WTC11 (cell line): ENCODE measurements at regions not wholly inside any gene's neighbourhood (a gene's known extent, or its start where the extent isn't known, plus 50 kb on each side); places are given as distances from the start of the nearest gene placed in this dataset.

Source experiments
- ATAC-seq: fragments of 200-7000 bp; cut with Tn5 transposase; 2 replicates; pipeline ENCODE4 v1.10.0; 2021; ENCODE audit warnings: mild to moderate bottlenecking, moderate library complexity
- CTCF ChIA-PET: fragments of 300-600 bp; sonication (Branson Sonifier 250); formaldehyde crosslinking; loops from one replicate; lab custom pipeline; 2021; ENCODE audit warnings: antibody characterized with exemption; lab: Charles Lee
- POLR2A ChIA-PET: fragments of 350-600 bp; sonication (Branson Sonifier 250); formaldehyde crosslinking; loops from one replicate; lab custom pipeline; 2021; ENCODE audit warnings: antibody characterized with exemption; lab: Charles Lee
- DNase-seq: peaks from one replicate; pipeline ENCODE4 v3.0.0; 2021; ENCODE audit warnings: low spot score
- H3K27ac Mint-ChIP-seq: 2 replicates; pipeline ENCODE4 v1.8.0; 2021; ENCODE audit warnings: mixed read lengths
- H3K27me3 Mint-ChIP-seq: 2 replicates; pipeline ENCODE4 v1.8.0; 2021; ENCODE audit warnings: low read depth, mild to moderate bottlenecking, moderate library complexity, mixed read lengths
- H3K36me3 Mint-ChIP-seq: 2 replicates; pipeline ENCODE4 v1.8.0; 2021; ENCODE audit warnings: mixed read lengths
- H3K4me1 Mint-ChIP-seq: 2 replicates; pipeline ENCODE4 v1.8.0; 2022; ENCODE audit warnings: mixed read lengths
- H3K4me3 Mint-ChIP-seq: 2 replicates; pipeline ENCODE4 v1.8.0; 2021; ENCODE audit warnings: mild to moderate bottlenecking, moderate library complexity, mixed read lengths
- H3K9me3 Mint-ChIP-seq: 2 replicates; pipeline ENCODE4 v1.8.0; 2021; ENCODE audit warnings: mixed read lengths
- KAT7 ChIP-seq: sonication (generic); formaldehyde crosslinking; IDR thresholded peaks from 2 replicates; pipeline ENCODE4 v1.8.1; 2023; ENCODE audit warnings: missing genetic modification reagents, mild to moderate bottlenecking, borderline replicate concordance
- MXD4 ChIP-seq: fragments of 250-450 bp; sonication (Bioruptor Pico); IDR thresholded peaks from 2 replicates; pipeline ENCODE4 v1.8.0; 2021; ENCODE audit warnings: mild to moderate bottlenecking, moderate library complexity, borderline replicate concordance
- MYBL2 ChIP-seq: sonication (generic); formaldehyde crosslinking; IDR thresholded peaks from 2 replicates; pipeline ENCODE4 v1.8.1; 2023; ENCODE audit warnings: mild to moderate bottlenecking, moderate library complexity, missing genetic modification reagents
- NFYB ChIP-seq: sonication (generic); formaldehyde crosslinking; conservative IDR thresholded peaks from 2 replicates; pipeline ENCODE4 v1.8.0; 2022; ENCODE audit warnings: low read depth, missing genetic modification reagents
- NR3C1 ChIP-seq: sonication (generic); formaldehyde crosslinking; conservative IDR thresholded peaks from 2 replicates; pipeline ENCODE4 v1.8.1; 2023; ENCODE audit warnings: low read depth, mild to moderate bottlenecking, missing genetic modification reagents
- OVOL2 ChIP-seq: fragments of 250-450 bp; sonication (Bioruptor Pico); IDR thresholded peaks from 2 replicates; pipeline ENCODE4 v1.9.0; 2021; ENCODE audit warnings: mild to moderate bottlenecking, borderline replicate concordance
- PRRX2 ChIP-seq: fragments of 250-450 bp; sonication (Bioruptor Pico); IDR thresholded peaks from 2 replicates; pipeline ENCODE4 v1.8.0; 2021; ENCODE audit warnings: mild to moderate bottlenecking
- SMAD4 ChIP-seq: sonication (generic); formaldehyde crosslinking; IDR thresholded peaks from 2 replicates; pipeline ENCODE4 v1.8.0; 2022; ENCODE audit warnings: mild to moderate bottlenecking, missing genetic modification reagents
- TEAD1 ChIP-seq: sonication (generic); formaldehyde crosslinking; IDR thresholded peaks from 2 replicates; pipeline ENCODE4 v1.8.0; 2022; ENCODE audit warnings: mild to moderate bottlenecking, missing genetic modification reagents
- TF ChIP-seq, protein P1 (sequence below): fragments of 250-450 bp; sonication (Bioruptor Pico); IDR thresholded peaks from 2 replicates; pipeline ENCODE4 v1.9.0; 2021; ENCODE audit warnings: moderate library complexity, mild to moderate bottlenecking, inconsistent platforms, borderline replicate concordance
- TF ChIP-seq, protein P2 (sequence below): fragments of 250-450 bp; sonication (Bioruptor Pico); IDR thresholded peaks from 2 replicates; pipeline ENCODE4 v1.8.0; 2021; ENCODE audit warnings: mild to moderate bottlenecking
- TF ChIP-seq, protein P3 (sequence below): sonication (generic); formaldehyde crosslinking; IDR thresholded peaks from 2 replicates; pipeline ENCODE4 v1.8.0; 2022; ENCODE audit warnings: mild to moderate bottlenecking, missing genetic modification reagents
- TF ChIP-seq, protein P4 (sequence below): sonication (generic); formaldehyde crosslinking; IDR thresholded peaks from 2 replicates; pipeline ENCODE4 v1.8.1; 2022; ENCODE audit warnings: mild to moderate bottlenecking, moderate library complexity, missing genetic modification reagents
- TF ChIP-seq, protein P5 (sequence below): sonication (generic); formaldehyde crosslinking; IDR thresholded peaks from 2 replicates; pipeline ENCODE4 v1.8.1; 2023; ENCODE audit warnings: mild to moderate bottlenecking, missing genetic modification reagents

DNA sequence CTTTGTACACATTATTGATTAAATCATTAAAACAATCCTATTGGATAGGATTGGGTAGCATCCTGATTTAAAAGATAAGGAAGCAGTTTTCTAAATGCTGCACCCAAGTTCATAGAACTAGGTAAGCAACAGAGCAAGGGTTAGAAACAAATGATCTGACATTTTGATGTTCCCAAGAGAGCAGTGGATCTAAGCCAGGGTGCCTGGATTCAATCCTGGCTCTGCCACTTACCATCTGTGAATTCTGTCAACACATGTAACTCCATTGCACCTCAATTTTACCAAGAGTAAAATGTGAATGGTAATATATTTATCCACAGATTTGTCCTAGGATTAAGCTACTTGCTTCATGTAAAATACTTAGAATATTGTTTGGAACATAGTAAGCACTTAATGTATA is 982.6 kb upstream of the FANCL start (continued):
- TF ChIP-seq, protein P1, sequence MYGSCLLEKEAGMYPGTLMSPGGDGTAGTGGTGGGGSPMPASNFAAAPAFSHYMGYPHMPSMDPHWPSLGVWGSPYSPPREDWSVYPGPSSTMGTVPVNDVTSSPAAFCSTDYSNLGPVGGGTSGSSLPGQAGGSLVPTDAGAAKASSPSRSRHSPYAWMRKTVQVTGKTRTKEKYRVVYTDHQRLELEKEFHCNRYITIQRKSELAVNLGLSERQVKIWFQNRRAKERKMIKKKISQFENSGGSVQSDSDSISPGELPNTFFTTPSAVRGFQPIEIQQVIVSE (CRISPR knock-in tag) = no peak
- no peak for TF ChIP-seq OVOL2 (CRISPR knock-in tag)
- TF ChIP-seq SMAD4 (CRISPR knock-in tag) = no peak
- no peak for TF ChIP-seq NR3C1 (CRISPR knock-in tag)
- TF ChIP-seq TEAD1 (CRISPR knock-in tag) = no peak
- TF ChIP-seq, protein P2, sequence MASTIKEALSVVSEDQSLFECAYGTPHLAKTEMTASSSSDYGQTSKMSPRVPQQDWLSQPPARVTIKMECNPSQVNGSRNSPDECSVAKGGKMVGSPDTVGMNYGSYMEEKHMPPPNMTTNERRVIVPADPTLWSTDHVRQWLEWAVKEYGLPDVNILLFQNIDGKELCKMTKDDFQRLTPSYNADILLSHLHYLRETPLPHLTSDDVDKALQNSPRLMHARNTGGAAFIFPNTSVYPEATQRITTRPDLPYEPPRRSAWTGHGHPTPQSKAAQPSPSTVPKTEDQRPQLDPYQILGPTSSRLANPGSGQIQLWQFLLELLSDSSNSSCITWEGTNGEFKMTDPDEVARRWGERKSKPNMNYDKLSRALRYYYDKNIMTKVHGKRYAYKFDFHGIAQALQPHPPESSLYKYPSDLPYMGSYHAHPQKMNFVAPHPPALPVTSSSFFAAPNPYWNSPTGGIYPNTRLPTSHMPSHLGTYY (CRISPR knock-in tag) = no peak

DNA sequence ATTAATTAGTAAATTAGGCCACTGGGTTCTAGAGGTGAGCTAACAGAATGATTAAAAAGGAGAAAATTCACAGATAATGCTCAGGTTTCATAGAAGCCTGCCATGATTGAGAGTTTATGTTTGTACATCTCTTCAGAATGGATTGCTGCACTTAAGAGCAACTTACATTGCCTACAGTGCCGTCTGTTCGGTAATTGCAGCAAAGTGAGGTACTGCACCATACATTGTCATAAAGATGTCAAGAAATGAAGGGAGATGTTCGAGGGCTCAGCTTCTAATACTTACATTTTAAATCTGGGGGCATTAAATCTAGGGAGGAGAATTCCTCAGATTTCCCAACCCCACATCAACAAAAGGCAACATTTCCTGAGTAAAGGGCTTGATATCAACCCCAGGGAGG is 976.2 kb upstream of the FANCL start:
- no peaks in the 10 kb centered on the region for H3K27me3 Mint-ChIP-seq
- ChIA-PET POLR2A (no interaction called here), CTCF (no interaction called here)
- TF ChIP-seq, protein P2 (CRISPR knock-in tag) = no peak
- no peak for TF ChIP-seq SMAD4 (CRISPR knock-in tag)
- H3K36me3 Mint-ChIP-seq = no peaks in the 10 kb centered on the region
- ATAC-seq (no peak), DNase-seq (no peak)
- no peaks in the 10 kb centered on the region for H3K9me3 Mint-ChIP-seq
- no peak overlapping the region for H3K27ac Mint-ChIP-seq
- H3K4me3 Mint-ChIP-seq = no peak overlapping the region
- H3K4me1 Mint-ChIP-seq = 0 out of 2 replicates have a peak, but pooled peaks cover 3% of the 10 kb centered on the region

DNA sequence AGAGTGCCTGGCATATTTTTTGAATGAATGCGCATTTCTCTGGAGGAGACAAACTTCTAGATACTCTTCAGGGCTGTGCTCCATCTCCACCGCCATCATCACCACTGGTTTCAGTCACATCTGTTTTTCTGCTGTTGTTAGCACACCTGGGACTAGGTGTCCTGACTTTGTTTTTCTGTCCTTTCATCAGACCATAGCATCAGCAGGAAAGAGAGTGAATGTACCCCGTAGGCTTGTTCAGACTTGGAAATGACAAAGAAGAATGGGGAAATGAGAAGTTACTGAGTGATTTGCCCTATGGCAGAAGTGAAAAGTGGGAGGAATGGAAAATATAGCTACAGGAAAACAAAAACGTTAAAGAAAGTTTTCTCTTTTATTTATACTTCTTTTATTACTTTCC is 965.2 kb upstream of the FANCL start:
- Mint-ChIP-seq H3K27ac (no peak overlapping the region), H3K9me3 (peaks cover 8% of the 10 kb centered on the region), H3K36me3 (no peaks in the 10 kb centered on the region), H3K4me1 (peaks cover 5% of the 10 kb centered on the region; the same call in 1 of the 2 replicates), H3K27me3 (no peaks in the 10 kb centered on the region), H3K4me3 (no peak overlapping the region)
- POLR2A ChIA-PET = no interaction called here
- CTCF ChIA-PET = no interaction called here
- ATAC-seq (no peak), DNase-seq (no peak)
- no peak for TF ChIP-seq MXD4 (CRISPR knock-in tag)
- TF ChIP-seq, protein P3, sequence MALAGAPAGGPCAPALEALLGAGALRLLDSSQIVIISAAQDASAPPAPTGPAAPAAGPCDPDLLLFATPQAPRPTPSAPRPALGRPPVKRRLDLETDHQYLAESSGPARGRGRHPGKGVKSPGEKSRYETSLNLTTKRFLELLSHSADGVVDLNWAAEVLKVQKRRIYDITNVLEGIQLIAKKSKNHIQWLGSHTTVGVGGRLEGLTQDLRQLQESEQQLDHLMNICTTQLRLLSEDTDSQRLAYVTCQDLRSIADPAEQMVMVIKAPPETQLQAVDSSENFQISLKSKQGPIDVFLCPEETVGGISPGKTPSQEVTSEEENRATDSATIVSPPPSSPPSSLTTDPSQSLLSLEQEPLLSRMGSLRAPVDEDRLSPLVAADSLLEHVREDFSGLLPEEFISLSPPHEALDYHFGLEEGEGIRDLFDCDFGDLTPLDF (CRISPR knock-in tag) = no peak
- TF ChIP-seq MYBL2 (CRISPR knock-in tag) = no peak
- no peak for TF ChIP-seq KAT7 (CRISPR knock-in tag)
- TF ChIP-seq, protein P4, sequence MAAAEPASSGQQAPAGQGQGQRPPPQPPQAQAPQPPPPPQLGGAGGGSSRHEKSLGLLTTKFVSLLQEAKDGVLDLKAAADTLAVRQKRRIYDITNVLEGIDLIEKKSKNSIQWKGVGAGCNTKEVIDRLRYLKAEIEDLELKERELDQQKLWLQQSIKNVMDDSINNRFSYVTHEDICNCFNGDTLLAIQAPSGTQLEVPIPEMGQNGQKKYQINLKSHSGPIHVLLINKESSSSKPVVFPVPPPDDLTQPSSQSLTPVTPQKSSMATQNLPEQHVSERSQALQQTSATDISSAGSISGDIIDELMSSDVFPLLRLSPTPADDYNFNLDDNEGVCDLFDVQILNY (CRISPR knock-in tag) = no peak
- TF ChIP-seq PRRX2 (CRISPR knock-in tag) = no peak
- no peak for TF ChIP-seq NR3C1 (CRISPR knock-in tag)
- TF ChIP-seq NFYB = no peak
- TF ChIP-seq, protein P5, sequence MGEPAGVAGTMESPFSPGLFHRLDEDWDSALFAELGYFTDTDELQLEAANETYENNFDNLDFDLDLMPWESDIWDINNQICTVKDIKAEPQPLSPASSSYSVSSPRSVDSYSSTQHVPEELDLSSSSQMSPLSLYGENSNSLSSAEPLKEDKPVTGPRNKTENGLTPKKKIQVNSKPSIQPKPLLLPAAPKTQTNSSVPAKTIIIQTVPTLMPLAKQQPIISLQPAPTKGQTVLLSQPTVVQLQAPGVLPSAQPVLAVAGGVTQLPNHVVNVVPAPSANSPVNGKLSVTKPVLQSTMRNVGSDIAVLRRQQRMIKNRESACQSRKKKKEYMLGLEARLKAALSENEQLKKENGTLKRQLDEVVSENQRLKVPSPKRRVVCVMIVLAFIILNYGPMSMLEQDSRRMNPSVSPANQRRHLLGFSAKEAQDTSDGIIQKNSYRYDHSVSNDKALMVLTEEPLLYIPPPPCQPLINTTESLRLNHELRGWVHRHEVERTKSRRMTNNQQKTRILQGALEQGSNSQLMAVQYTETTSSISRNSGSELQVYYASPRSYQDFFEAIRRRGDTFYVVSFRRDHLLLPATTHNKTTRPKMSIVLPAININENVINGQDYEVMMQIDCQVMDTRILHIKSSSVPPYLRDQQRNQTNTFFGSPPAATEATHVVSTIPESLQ (CRISPR knock-in tag) = no peak
